Activated B cell treated with CpG ODN at 0.5 μM for 24 hours (primary cell): ENCODE measurements at regions not wholly inside any gene's neighbourhood (a gene's known extent, or its start where the extent isn't known, plus 50 kb on each side); places are given as distances from the start of the nearest gene placed in this dataset.

ENCODE experiments used
- ATAC-seq: fragments of 200-7000 bp; cut with Tn5 transposase; one replicate; pipeline ENCODE4 v1.10.0; 2021; ENCODE audit warnings: low read depth, mild to moderate bottlenecking, moderate library complexity
- CTCF ChIA-PET: fragments of 350-600 bp; sonication (Branson Sonifier 250); formaldehyde crosslinking; loops from one replicate; lab custom pipeline; 2021; ENCODE audit warnings: antibody characterized with exemption; lab: Charles Lee
- POLR2A ChIA-PET: fragments of 350-600 bp; sonication (Branson Sonifier 250); formaldehyde crosslinking; loops from one replicate; lab custom pipeline; 2021; ENCODE audit warnings: antibody characterized with exemption; lab: Charles Lee
- DNase-seq: peaks from one replicate; pipeline ENCODE4 v3.0.0; 2022
- H3K27ac Mint-ChIP-seq: one replicate; pipeline ENCODE4 v1.8.0; 2020; ENCODE audit warnings: mixed read lengths
- H3K27me3 Mint-ChIP-seq: one replicate; pipeline ENCODE4 v1.8.0; 2021; ENCODE audit warnings: mixed read lengths
- H3K36me3 Mint-ChIP-seq: one replicate; pipeline ENCODE4 v1.8.0; 2021; ENCODE audit warnings: low read depth, mixed read lengths
- H3K4me1 Mint-ChIP-seq: one replicate; pipeline ENCODE4 v1.8.0; 2021; ENCODE audit warnings: mixed read lengths
- H3K4me3 Mint-ChIP-seq: one replicate; pipeline ENCODE4 v1.8.0; 2020; ENCODE audit warnings: mild to moderate bottlenecking, mixed read lengths
- H3K9me3 Mint-ChIP-seq: one replicate; pipeline ENCODE4 v1.8.0; 2020; ENCODE audit warnings: mixed read lengths
- CTCF ChIP-seq: fragments of 200-600 bp; IDR thresholded peaks from one replicate; pipeline ENCODE4 v1.8.0; 2022; ENCODE audit warnings: antibody characterized with exemption, mild to moderate bottlenecking
- intact Hi-C: fragments of 100-400 bp; cut with micrococcal nuclease; formaldehyde crosslinking; loops from one replicate; pipeline ENCODE4 v1.15.1; 2024

DNA sequence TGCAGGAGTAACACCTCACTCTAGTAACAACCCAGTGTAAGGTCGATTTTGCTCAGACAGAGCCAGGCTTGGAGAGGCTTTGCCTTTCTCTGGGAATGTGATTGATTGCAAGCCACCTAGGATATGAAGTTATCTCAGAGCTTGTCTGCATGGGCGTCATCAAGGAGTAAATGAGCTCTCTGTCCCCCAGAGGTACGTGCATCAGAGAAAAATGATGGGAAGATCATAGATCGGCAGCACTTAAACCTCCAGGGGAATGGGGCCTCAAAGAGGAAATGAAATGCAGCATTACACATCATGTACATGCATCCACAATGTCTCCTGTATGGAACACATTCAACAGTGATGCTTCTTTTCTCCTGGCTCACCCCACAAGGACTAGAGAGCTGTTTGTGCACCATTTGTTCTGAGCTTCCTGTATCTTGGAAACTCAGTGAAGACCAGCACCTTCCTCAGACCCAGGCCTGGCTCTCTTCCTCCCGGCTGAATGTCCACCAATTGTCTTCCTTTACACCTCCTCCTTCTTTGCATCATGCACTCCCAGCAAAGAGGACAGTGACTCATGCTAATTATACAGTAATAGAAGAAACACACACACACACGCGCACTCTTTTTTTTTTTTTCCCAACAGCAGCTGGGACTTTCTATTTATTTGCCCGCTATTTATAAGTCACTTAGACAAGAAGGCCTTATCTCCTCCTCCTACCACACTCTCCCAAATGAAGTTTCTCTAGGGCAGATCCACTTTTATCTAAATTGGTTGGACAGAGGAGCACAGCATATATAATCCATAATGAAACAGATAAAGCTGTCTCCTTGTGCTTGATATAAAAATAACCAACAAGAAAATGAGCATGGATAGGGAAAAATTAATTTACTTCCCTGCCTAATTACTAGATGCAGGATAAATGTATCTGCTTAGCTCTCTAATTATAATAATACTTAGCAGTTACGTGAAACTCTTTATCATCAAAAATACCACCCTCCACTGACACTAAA is 990.7 kb downstream of the CCSER2 start:
- Mint-ChIP-seq H3K4me3 (no peak overlapping the region), H3K27me3 (no peaks in the 10 kb centered on the region), H3K27ac (no peak overlapping the region)

DNA sequence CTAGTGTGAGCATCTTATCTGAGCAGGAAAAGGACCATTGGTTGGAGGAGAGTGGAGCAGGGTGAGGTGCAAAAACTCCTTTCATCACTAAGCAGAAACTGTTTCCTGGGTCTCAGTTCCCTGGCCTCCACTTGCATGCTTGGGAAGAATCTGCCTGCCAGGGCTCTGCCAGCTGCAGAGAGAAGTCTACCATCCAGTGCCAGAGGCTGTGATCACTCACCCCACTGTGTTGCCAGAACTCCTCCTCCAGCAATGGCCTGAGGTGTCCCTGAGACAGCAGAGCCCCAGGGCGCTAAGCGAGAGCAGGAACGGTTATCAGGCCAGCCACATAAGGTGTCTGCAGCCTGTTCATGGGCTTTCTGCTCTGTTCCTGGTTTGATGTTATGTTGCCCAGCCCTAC is 991.4 kb downstream of the CCSER2 start:
- ChIA-PET CTCF (no interaction called here), POLR2A (no interaction called here)
- ATAC-seq (no peak), DNase-seq (no peak)
- intact Hi-C loops = no loop called here
- no peaks in the 10 kb centered on the region for H3K27me3 Mint-ChIP-seq
- no peaks in the 10 kb centered on the region for H3K4me1 Mint-ChIP-seq
- no peak overlapping the region for H3K4me3 Mint-ChIP-seq
- H3K27ac Mint-ChIP-seq = no peak overlapping the region
- no peak for TF ChIP-seq CTCF
- H3K9me3 Mint-ChIP-seq = no peaks in the 10 kb centered on the region
- H3K36me3 Mint-ChIP-seq = no peaks in the 10 kb centered on the region

More for the DNA sequence above, 990.7 kb downstream of the CCSER2 start:
- Mint-ChIP-seq H3K36me3 (no peaks in the 10 kb centered on the region), H3K9me3 (no peaks in the 10 kb centered on the region), H3K4me1 (no peaks in the 10 kb centered on the region)
- ChIA-PET CTCF (no interaction called here), POLR2A (no interaction called here)
- no peak for ATAC-seq
- DNase-seq = no peak
- intact Hi-C loops = no loop called here
- no peak for TF ChIP-seq CTCF

- no peaks in the 10 kb centered on the region for H3K9me3 Mint-ChIP-seq
- intact Hi-C loops = no loop called here
- DNase-seq (no peak), ATAC-seq (no peak)
- ChIA-PET CTCF (no interaction called here), POLR2A (no interaction called here)
- no peaks in the 10 kb centered on the region for H3K36me3 Mint-ChIP-seq
- no peaks in the 10 kb centered on the region for H3K27me3 Mint-ChIP-seq
- no peak overlapping the region for H3K27ac Mint-ChIP-seq
- H3K4me3 Mint-ChIP-seq = no peak overlapping the region
- no peaks in the 10 kb centered on the region for H3K4me1 Mint-ChIP-seq
- no peak for TF ChIP-seq CTCF
These were observed 1005.2 kb downstream of the CCSER2 start for GRCh38 chr10:85333594-85333993.

- CTCF ChIA-PET = no interaction called here
- POLR2A ChIA-PET = no interaction called here
- H3K27ac Mint-ChIP-seq = no peak overlapping the region
- H3K36me3 Mint-ChIP-seq = no peaks in the 10 kb centered on the region
- no peaks in the 10 kb centered on the region for H3K9me3 Mint-ChIP-seq
- DNase-seq (no peak), ATAC-seq (no peak)
- no peak for TF ChIP-seq CTCF
- no peak overlapping the region for H3K4me3 Mint-ChIP-seq
- intact Hi-C loops = no loop called here
- no peaks in the 10 kb centered on the region for H3K4me1 Mint-ChIP-seq
- H3K27me3 Mint-ChIP-seq = no peaks in the 10 kb centered on the region
These were observed 1004.2 kb downstream of the GRID1 start for GRCh38 chr10:85362401-85362800.

DNA sequence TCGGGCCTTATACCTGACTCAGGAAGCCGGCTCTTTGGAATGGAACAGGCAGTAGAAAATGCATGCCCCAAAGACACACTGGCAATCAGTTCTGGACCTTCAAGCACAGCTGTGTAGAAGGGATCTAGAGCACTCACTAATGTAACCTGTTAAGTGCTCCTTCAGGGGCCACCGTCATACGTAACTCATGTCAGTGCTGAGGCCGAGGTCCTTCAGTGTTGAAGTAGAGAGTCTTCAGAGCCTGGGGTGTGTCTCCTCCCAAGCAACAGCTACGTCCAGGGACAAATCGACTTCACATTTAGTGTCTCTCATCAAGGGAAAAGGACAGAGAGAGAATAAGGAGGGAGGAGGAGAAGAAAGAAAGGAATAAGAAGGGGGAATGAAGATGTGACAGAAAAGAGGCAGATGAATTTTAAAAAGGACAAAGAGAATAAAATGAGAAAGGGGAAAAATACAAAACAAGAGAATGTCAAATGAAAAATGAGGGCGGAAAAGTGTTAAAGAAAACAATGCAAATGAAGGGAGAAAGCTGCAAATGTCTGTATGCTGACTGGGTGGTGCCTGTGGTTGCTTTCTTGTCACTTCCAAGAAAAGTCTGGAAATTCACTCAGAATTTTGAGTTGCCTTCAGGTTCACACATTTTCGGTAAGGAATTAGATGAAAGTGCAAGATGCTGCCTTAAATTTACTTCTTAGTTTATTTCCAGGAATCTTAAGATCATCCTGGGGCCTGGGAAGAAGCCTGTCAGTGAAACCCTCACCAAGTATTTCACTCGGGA is 989.4 kb downstream of the GRID1 start:
- H3K9me3 Mint-ChIP-seq = peaks cover 2% of the 10 kb centered on the region
- H3K27ac Mint-ChIP-seq = no peak overlapping the region
- H3K36me3 Mint-ChIP-seq = no peaks in the 10 kb centered on the region
- intact Hi-C loops = no loop called here
- no peak overlapping the region for H3K4me3 Mint-ChIP-seq
- POLR2A ChIA-PET = no interaction called here
- no peaks in the 10 kb centered on the region for H3K27me3 Mint-ChIP-seq
- CTCF ChIA-PET = no interaction called here
- DNase-seq = no peak
- TF ChIP-seq CTCF = no peak
- no peaks in the 10 kb centered on the region for H3K4me1 Mint-ChIP-seq
- no peak for ATAC-seq
